DND-41 (cell line): ENCODE measurements at regions not wholly inside any gene's neighbourhood (a gene's known extent, or its start where the extent isn't known, plus 50 kb on each side); places are given as distances from the start of the nearest gene placed in this dataset.

Experiments
- CTCF ChIP-seq: IDR thresholded peaks from 2 replicates; pipeline ENCODE4 v1.5.1; 2012; ENCODE audit warnings: borderline replicate concordance, low read length, moderate library complexity, mild to moderate bottlenecking; ENCODE audit not compliant: poor library complexity, severe bottlenecking; ENCODE audit errors: extremely low read depth
- EZH2 ChIP-seq: IDR thresholded peaks from 3 replicates; pipeline ENCODE4 v1.6.1; 2012; ENCODE audit warnings: borderline replicate concordance, low read depth, mild to moderate bottlenecking, moderate library complexity, low read length, inconsistent platforms; ENCODE audit not compliant: severe bottlenecking

GRCh38 chr15:45804028-45804427 lies 169.2 kb downstream of the SQOR start:
- no peak for TF ChIP-seq CTCF
- no peak for TF ChIP-seq EZH2
